GM12878 (cell line): ENCODE measurements at regions not wholly inside any gene's neighbourhood (a gene's known extent, or its start where the extent isn't known, plus 50 kb on each side); places are given as distances from the start of the nearest gene placed in this dataset.

Source experiments
- BCLAF1 ChIP-seq: fragments of 450-650 bp; IDR thresholded peaks from 2 replicates; pipeline ENCODE4 v1.6.1; 2017; ENCODE audit warnings: antibody characterized with exemption, mild to moderate bottlenecking, moderate library complexity
- CHD4 ChIP-seq: fragments of 200-600 bp; sonication (generic); IDR thresholded peaks from 2 replicates; pipeline ENCODE4 v1.6.1; 2016; ENCODE audit warnings: mild to moderate bottlenecking
- CREM ChIP-seq: IDR thresholded peaks from 2 replicates; pipeline ENCODE4 v1.6.1; 2014; ENCODE audit warnings: antibody characterized with exemption, low read depth
- MYC ChIP-seq: IDR thresholded peaks from 2 replicates; pipeline ENCODE4 v1.6.1; 2011; ENCODE audit warnings: mild to moderate bottlenecking, low read length, moderate library complexity, inconsistent platforms; ENCODE audit not compliant: insufficient read depth, insufficient replicate concordance, insufficient read length, severe bottlenecking
- POLR2AphosphoS5 ChIP-seq: IDR thresholded peaks from 2 replicates; pipeline ENCODE4 v1.6.1; 2011; ENCODE audit warnings: mild to moderate bottlenecking, low read length, inconsistent platforms
- RAD21 ChIP-seq: IDR thresholded peaks from 2 replicates; pipeline ENCODE4 v1.6.1; 2011; ENCODE audit warnings: mild to moderate bottlenecking, low read depth, low read length, moderate library complexity; ENCODE audit not compliant: insufficient read depth
- RFX5 ChIP-seq: IDR thresholded peaks from 2 replicates; pipeline ENCODE4 v1.6.1; 2011; ENCODE audit warnings: low read depth, low read length, improper control_type of control experiment
- SMARCA5 ChIP-seq: fragments of 450-650 bp; IDR thresholded peaks from 2 replicates; pipeline ENCODE4 v1.6.1; 2017; ENCODE audit warnings: mild to moderate bottlenecking
- ZNF592 ChIP-seq: fragments of 450-650 bp; IDR thresholded peaks from 2 replicates; pipeline ENCODE4 v1.6.1; 2017; ENCODE audit warnings: mild to moderate bottlenecking, moderate library complexity

- TF ChIP-seq CHD4 (no peak), RAD21 (no peak), CREM (no peak), MYC (no peak), ZNF592 (no peak), BCLAF1 (no peak), SMARCA5 (no peak), POLR2AphosphoS5 (no peak), RFX5 (no peak)
Measured at GRCh38 chr7:133470-133869, 58.9 kb upstream of the FAM20C start.
